ENCODE measurements at regions not wholly inside any gene's neighbourhood (a gene's known extent, or its start where the extent isn't known, plus 50 kb on each side); places are given as distances from the start of the nearest gene placed in this dataset.
"Not testable (repeated sequence)": the region's sequence is repeated elsewhere in the genome, so short reads cannot be mapped to it uniquely, and the experiment has no call there.

DNA sequence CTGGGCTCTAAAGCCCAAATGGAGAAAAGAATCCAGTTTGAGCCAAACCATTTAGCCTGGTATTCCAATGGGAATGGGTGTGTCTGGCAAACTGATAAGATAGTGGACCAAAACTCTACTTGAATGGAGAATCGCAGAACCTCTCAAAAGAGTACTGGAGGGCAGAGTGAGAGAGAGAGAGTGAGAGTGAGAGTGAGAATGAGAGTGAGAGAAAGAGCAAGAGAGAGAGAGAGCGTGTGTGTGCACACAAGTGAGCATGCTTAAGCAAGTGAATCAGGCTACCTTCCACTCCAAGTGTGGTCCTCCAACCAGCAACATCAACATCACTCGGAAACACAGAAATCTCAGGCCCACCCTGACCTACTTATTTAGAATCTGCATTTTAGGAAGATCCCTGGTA is 58.8 kb downstream of the UQCRFS1 start:
- DNase-seq (ENCODE audit: low spot score): no peak

- no peak for DNase-seq (ENCODE audit: low spot score)
These were observed 67.2 kb downstream of the UQCRFS1 start for GRCh38 chr19:29145756-29146155.

- DNase-seq (ENCODE audit: low spot score): no peak
These were observed 69.8 kb downstream of the UQCRFS1 start for GRCh38 chr19:29143183-29143582.

DNA sequence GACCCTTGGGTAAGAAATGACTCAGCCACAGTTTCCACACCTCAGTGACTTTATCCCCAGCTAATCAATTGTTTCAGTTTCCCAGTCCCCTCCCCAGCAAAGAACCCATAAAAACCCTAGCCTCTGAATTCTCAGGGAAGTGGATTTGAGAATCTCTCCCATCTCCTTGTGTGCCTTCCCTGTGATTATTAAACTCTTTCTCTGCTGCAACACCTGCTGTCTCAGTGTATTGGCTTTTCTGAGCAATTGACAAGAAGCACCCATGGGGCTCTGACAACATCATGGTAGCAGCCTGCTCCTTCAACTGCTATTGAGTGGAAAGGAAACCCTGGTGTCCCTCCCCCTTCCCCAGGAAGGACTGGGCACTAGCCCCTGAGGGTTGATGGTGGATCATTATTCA is 73.7 kb downstream of the UQCRFS1 start:
- no peak for DNase-seq (ENCODE audit: low spot score)

DNA sequence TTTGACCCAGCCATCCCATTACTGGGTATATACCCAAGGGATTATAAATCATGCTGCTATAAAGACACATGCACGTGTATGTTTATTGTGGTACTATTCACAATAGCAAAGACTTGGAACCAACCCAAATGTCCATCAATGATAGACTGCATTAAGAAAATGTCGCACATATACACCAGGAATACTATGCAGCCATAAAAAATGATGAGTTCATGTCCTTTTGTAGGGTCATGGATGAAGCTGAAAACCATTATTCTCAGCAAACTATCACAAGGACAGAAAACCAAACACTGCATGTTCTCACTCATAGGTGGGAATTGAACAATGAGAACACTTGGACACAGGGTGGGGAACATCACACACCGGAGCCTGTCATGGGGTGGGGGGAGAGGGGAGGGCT is 74.7 kb downstream of the UQCRFS1 start:
- not testable (repeated sequence) for DNase-seq (ENCODE audit: low spot score)

GRCh38 chr19:29131456-29131855 is 81.5 kb downstream of the UQCRFS1 start:
- no peak for DNase-seq (ENCODE audit: low spot score)

GRCh38 chr19:29129148-29129547 is 83.8 kb downstream of the UQCRFS1 start:
- no peak for DNase-seq (ENCODE audit: low spot score)

DNA sequence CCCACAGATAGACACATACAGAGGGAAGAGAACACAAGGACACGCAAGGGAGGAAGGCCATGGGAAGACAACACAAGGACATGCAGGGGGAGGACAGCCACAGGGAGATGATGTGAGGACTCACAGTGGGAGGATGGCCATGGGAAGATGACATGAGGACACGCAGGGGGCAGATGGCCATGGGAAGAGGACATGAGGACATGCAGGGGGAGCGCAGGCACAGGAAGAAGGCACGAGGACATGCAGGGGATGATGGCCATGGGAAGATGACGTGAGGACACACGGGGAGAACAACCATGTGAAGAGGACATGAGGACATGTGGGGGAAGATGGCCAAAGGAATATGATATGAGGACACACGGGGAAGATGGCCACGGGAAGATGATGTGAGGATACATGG is 84.7 kb downstream of the UQCRFS1 start:
- DNase-seq (ENCODE audit: low spot score): no peak

DNA sequence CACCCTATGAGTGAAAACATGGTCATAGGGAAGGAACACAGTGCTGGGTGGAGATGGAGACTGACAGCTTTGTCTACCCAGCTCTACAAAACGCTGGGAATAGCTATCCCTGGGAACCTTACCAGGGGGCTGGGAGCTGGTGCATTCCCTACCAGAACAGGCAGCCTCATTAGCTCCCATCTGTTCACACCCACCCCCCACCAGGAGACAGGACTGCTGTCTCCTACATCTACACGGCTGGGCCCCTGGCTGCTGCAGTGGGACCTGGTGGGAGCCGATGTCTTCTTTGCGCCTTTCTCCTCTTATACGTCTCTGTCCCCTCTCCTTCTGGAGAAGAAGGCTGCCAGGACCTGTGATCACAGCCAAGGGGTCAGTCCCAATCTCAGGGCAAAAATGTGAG is 90.8 kb downstream of the UQCRFS1 start:
- DNase-seq (ENCODE audit: low spot score): no peak

DNA sequence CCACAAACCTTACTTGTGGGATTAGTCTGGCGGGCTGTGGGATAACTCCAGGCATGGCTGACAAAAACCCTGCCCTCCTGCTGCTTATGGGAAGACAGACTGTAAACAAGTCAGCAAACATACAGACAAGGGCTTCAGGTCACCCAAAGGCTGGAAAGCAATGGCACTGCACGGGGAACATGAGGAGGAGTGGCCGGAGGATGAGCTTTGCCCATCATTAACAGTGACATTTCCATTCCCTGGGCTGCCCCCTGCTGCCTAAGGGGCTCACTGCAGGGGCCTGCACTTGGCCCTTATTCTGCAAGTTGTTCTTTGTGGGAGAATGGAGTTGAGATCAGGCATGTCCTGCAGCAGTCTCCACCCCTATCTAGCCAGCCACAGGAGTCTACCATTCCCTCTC is 91.3 kb downstream of the UQCRFS1 start:
- DNase-seq (ENCODE audit: low spot score): no peak

GRCh38 chr19:29120466-29120865 is 92.5 kb downstream of the UQCRFS1 start:
- DNase-seq (ENCODE audit: low spot score): no peak

DNA sequence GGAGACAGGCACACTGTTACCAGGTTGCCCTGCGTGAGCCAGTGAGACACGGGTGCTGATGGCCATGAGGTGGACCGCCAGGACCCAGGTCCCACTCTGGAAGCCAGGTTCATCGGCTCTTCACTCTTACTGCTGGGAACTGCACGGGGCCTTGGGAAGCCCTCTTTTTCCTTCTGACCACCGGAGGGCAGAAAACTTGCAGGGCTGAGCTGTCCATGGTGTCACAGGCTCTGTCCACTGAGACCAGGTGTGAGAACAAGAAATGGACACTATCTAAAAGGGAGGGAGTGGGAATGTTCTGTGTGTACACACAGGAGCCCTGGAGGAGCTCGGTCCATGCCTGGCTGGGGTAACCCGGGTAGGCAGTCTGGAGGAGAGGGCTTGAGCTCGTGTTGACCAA is 93.4 kb downstream of the UQCRFS1 start:
- no peak for DNase-seq (ENCODE audit: low spot score)

- no peak for DNase-seq (ENCODE audit: low spot score)
These were observed 94.6 kb downstream of the UQCRFS1 start for GRCh38 chr19:29118389-29118788.

DNA sequence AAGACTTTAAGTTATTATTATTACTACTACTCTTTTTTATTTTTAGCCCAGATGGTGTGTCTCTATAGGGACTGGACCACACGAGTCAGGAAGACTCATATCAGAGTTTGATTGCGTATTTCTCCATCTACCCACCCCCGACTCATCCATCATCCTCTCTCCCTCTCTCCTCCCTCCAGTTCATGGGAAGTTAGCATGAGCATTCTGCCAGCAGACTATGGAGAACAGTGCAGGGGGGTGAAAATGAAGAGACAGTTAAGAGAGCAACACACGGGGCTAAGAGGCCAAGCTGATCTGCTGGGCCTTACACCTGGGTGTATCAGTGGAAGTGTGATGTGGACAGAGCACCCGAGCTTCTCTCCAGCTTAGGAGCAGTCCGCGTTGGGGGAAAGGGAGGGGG is 95.0 kb downstream of the UQCRFS1 start:
- no peak for DNase-seq (ENCODE audit: low spot score)

- no peak for DNase-seq (ENCODE audit: low spot score)
These were observed 97.8 kb downstream of the UQCRFS1 start for GRCh38 chr19:29115181-29115580.

DNA sequence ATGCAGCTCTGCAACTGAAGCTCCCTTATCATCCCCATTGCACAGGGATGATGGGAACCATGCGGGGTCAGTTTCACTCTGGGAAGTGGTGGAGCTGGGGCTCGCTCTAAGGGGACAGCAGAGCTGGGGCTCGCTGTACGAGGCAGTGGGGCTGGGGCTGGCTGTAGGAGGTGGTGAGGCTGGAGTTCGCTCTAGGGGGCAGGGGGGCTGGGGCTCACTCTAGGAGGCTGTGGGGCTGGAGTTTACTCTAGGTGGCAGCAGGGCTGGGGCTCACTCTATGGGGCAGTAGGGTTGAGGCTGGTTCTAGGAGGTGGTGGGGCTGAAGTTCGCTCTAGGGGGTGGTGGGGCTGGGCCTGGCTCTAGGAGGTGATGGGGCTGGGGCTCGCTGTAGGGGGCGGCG is 99.1 kb downstream of the UQCRFS1 start:
- DNase-seq (ENCODE audit: low spot score): no peak

DNA sequence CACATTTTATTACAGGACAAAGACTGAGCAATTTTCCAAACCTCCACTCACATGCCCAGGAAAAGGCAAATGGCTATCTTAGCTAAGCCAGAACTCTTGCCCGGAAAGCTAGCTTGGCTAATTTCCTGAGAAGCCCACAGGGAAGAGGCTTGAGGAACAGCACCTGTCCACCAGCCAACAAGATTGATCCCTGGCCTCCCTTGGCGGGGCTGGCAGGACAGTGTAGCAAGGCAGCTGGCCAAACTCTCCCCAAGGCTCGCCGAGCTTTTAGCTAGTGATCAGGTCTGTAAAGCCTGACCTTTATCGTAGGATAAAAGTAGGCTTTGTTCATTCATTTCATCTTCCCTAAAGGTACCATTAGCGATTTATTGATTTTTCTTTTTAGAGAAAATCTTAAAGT is 101.4 kb downstream of the UQCRFS1 start:
- no peak for DNase-seq (ENCODE audit: low spot score)

- DNase-seq (ENCODE audit: low spot score): no peak
These were observed 105.1 kb downstream of the UQCRFS1 start for GRCh38 chr19:29107831-29108230.

DNA sequence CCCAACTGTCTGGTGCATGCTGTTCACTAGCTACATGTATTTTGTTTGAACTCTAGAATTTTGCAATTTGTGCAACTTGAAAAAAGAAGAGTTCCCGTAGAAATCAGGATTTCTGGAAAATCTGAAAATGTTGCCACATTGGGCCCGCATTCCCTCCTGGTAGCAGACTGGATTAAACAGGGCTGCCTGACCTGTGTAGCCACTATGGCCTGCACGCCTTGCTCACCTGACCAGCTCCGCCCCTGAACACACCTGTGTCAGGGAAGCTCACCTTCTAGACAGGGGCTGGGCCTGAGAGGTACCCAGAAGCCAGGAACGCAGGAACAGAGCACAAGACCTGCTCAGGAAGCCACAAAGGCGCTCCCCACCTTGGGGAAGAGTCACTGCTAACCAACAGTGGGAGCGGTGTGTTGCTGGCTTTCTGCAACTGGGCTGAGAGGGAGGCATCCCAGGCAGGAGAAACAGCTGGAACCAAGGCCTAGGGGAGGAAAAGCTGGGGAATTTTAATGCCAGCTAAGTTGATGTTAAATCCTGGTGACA is 106.5 kb downstream of the UQCRFS1 start:
- DNase-seq (ENCODE audit: low spot score): no peak

DNA sequence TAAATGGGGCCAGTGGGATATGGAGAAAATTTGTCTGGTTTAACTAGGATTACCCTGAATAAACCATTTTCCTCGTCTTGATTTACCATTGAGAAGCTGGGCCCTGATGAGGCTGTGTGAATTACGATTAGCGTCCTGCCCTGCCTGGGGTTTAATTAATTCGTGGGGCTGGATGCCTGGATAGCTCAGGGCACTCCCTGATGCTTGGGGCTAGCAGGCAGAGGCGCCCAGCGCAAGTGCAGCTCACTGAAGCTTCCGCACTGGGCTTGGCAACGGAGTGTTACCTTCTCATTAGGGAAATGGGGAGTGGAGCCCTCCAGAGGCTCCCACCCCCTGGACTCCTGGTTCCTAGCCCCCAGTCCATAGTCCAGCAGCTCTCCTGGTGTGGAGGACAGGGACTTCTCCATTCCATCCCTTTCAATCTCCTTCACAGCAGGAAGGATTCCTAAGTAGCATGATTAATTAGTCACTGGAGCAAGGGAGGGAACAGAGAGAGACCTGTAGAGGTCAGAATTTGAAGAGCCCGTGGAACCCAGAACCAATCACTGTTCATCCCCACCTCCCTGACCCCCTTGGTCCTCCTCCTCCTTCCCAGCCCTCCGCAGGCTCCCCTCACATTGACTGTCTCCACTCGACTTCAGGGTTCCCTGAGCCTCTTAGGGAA is 107.2 kb downstream of the UQCRFS1 start:
- DNase-seq (ENCODE audit: low spot score): no peak

DNA sequence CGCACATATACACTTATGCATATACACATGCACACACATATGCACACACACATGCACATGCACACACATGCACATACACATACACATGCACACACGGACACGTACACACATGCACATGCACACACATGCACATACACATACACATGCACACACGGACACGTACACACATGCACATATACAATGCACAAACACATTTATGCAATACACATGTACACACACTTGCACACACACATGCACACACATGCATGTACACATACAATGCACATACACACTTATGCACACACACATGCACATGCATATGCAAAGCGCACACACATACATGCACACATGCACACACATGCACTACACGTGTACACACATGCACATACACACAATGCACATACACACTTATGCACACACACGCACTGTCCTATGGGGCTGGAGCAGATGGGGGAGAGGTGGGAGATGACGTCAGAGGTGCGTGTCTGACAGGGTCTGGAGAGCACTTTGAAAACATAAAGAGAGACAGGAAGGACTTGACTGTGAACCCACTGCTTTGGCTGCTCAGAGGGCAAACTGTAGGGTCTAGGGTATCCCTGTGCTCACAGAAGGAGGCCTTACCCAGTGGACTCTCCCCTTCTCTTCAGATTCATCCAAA is 108.2 kb downstream of the UQCRFS1 start:
- DNase-seq (ENCODE audit: low spot score): no peak

GRCh38 chr19:29098863-29099481 is 114.0 kb downstream of the UQCRFS1 start:
- no peak for DNase-seq (ENCODE audit: low spot score)

GRCh38 chr19:29098091-29098490 is 114.9 kb downstream of the UQCRFS1 start:
- DNase-seq (ENCODE audit: low spot score): no peak

Data from hematopoietic multipotent progenitor cell treated with erythropoietin and hydrocortisone succinate and interleukin-3 and kit ligand, for 17 days (in vitro differentiated cells).